Type B pancreatic cell (in vitro differentiated cells): ENCODE measurements at regions not wholly inside any gene's neighbourhood (a gene's known extent, or its start where the extent isn't known, plus 50 kb on each side); places are given as distances from the start of the nearest gene placed in this dataset.

Source experiments
- DNase-seq: peaks from one replicate; pipeline ENCODE4 v3.0.0; 2021; ENCODE audit warnings: mixed read lengths; ENCODE audit not compliant: unreplicated experiment; ENCODE audit errors: extremely low spot score
- H3K27ac Mint-ChIP-seq: 2 replicates; pipeline ENCODE4 v1.8.0; 2021; ENCODE audit warnings: mild to moderate bottlenecking, mixed read lengths
- H3K27me3 Mint-ChIP-seq: 2 replicates; pipeline ENCODE4 v1.8.0; 2021; ENCODE audit warnings: mixed read lengths
- H3K36me3 Mint-ChIP-seq: 2 replicates; pipeline ENCODE4 v1.8.0; 2021; ENCODE audit warnings: mixed read lengths
- H3K4me1 Mint-ChIP-seq: one replicate; pipeline ENCODE4 v1.8.0; 2021; ENCODE audit warnings: mixed read lengths; ENCODE audit not compliant: unreplicated experiment
- H3K4me3 Mint-ChIP-seq: 2 replicates; pipeline ENCODE4 v1.8.0; 2021; ENCODE audit warnings: mild to moderate bottlenecking, mixed read lengths
- H3K9me3 Mint-ChIP-seq: 2 replicates; pipeline ENCODE4 v1.8.0; 2021; ENCODE audit warnings: mixed read lengths
- CTCF ChIP-seq: fragments of 200-600 bp; sonication (generic); conservative IDR thresholded peaks from 2 replicates; pipeline ENCODE4 v1.5.0; 2021; ENCODE audit warnings: antibody characterized with exemption, mild to moderate bottlenecking

GRCh38 chr4:123229286-123229685, 167.3 kb upstream of the SPRY1 start:
- Mint-ChIP-seq H3K36me3 (no peaks in the 10 kb centered on the region), H3K27ac (no peak overlapping the region), H3K9me3 (no peaks in the 10 kb centered on the region), H3K27me3 (no peaks in the 10 kb centered on the region), H3K4me3 (no peak overlapping the region), H3K4me1 (peaks cover 4% of the 10 kb centered on the region)
- no peak for DNase-seq
- no peak for TF ChIP-seq CTCF

- H3K36me3 Mint-ChIP-seq: peaks cover 3% of the 10 kb centered on the region
- no peak for TF ChIP-seq CTCF
- peaks cover 4% of the 10 kb centered on the region for H3K4me1 Mint-ChIP-seq
- no peak for DNase-seq
- no peak overlapping the region for H3K27ac Mint-ChIP-seq
- H3K4me3 Mint-ChIP-seq: no peak overlapping the region
- no peaks in the 10 kb centered on the region for H3K27me3 Mint-ChIP-seq
- H3K9me3 Mint-ChIP-seq: no peaks in the 10 kb centered on the region
Observed at GRCh38 chr4:123230061-123230460, 166.5 kb upstream of the SPRY1 start.

DNA sequence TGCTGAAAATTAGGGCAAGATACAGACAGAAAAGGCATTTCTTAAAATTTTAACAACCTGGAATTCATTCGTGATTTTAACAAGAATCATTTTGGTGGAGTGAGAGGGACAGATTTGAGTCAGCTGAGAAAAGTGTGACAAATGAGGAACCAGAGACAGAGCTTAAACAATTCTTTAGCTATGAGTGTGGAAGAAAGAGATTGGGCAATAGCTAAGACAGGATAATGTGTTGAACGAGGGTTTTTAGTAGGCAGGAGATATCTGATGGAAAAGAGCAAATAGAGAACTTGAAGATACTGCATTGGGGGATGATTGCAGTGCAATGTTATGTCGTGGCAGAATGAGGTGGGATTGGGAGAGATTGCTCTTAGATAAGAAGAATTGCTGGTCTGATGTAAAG, 164.2 kb upstream of the SPRY1 start:
- Mint-ChIP-seq H3K36me3 (peaks cover 3% of the 10 kb centered on the region), H3K4me3 (no peak overlapping the region), H3K27me3 (no peaks in the 10 kb centered on the region), H3K27ac (no peak overlapping the region), H3K9me3 (no peaks in the 10 kb centered on the region), H3K4me1 (peaks cover 11% of the 10 kb centered on the region)
- TF ChIP-seq CTCF: no peak
- DNase-seq: no peak

- Mint-ChIP-seq H3K36me3 (peaks cover 3% of the 10 kb centered on the region), H3K4me1 (peaks cover 11% of the 10 kb centered on the region), H3K27me3 (no peaks in the 10 kb centered on the region), H3K4me3 (no peak overlapping the region), H3K27ac (no peak overlapping the region), H3K9me3 (no peaks in the 10 kb centered on the region)
- no peak for TF ChIP-seq CTCF
- no peak for DNase-seq
Observed at GRCh38 chr4:123233136-123233768, 163.3 kb upstream of the SPRY1 start.

- no peak overlapping the region for H3K4me3 Mint-ChIP-seq
- H3K36me3 Mint-ChIP-seq: peaks cover 3% of the 10 kb centered on the region
- peaks cover 11% of the 10 kb centered on the region for H3K4me1 Mint-ChIP-seq
- no peak for TF ChIP-seq CTCF
- H3K27ac Mint-ChIP-seq: no peak overlapping the region
- no peak for DNase-seq
- no peaks in the 10 kb centered on the region for H3K27me3 Mint-ChIP-seq
- no peaks in the 10 kb centered on the region for H3K9me3 Mint-ChIP-seq
Observed at GRCh38 chr4:123234955-123235354, 161.6 kb upstream of the SPRY1 start.

DNA sequence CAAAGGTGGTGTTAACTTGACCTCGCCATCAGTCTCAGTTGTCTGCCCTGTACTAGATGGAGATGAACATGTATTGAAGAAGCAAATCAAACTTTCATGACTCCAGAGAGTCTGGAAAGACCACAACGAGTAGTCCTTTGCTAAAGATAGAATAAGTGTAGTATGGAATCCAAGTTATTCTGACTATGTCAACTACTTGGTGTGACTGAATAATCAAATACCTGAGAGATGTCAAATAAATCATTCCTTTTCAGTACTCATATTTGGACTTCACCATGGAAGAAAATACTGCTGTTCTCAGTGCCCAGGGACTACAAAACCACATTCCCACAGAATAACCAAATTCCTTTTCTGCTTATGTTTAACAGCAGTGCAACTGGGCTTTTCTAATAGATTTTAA, 161.2 kb upstream of the SPRY1 start:
- DNase-seq: no peak
- no peak for TF ChIP-seq CTCF
- H3K36me3 Mint-ChIP-seq: peaks cover 3% of the 10 kb centered on the region
- no peak overlapping the region for H3K27ac Mint-ChIP-seq
- H3K4me3 Mint-ChIP-seq: no peak overlapping the region
- H3K9me3 Mint-ChIP-seq: peaks cover 3% of the 10 kb centered on the region
- H3K27me3 Mint-ChIP-seq: no peaks in the 10 kb centered on the region
- H3K4me1 Mint-ChIP-seq: peaks cover 11% of the 10 kb centered on the region
